Ishikawa (cell line): ENCODE measurements at regions not wholly inside any gene's neighbourhood (a gene's known extent, or its start where the extent isn't known, plus 50 kb on each side); places are given as distances from the start of the nearest gene placed in this dataset.

ENCODE experiments used
- CEBPB ChIP-seq: IDR thresholded peaks from 2 replicates; pipeline ENCODE4 v1.6.1; 2012
- CREB1 ChIP-seq: IDR thresholded peaks from 2 replicates; pipeline ENCODE4 v1.6.1; 2012; ENCODE audit warnings: low read depth
- EGR1 ChIP-seq: IDR thresholded peaks from 2 replicates; pipeline ENCODE4 v1.6.1; 2012
- EP300 ChIP-seq: IDR thresholded peaks from 2 replicates; pipeline ENCODE4 v1.6.1; 2012; ENCODE audit warnings: borderline replicate concordance
- FOXM1 ChIP-seq: IDR thresholded peaks from 2 replicates; pipeline ENCODE4 v1.6.1; 2012; ENCODE audit warnings: low read depth, borderline replicate concordance
- NFIC ChIP-seq: IDR thresholded peaks from 2 replicates; pipeline ENCODE4 v1.6.1; 2012
- RAD21 ChIP-seq: IDR thresholded peaks from 2 replicates; pipeline ENCODE4 v1.6.1; 2012; ENCODE audit warnings: low read depth
- TAF1 ChIP-seq: IDR thresholded peaks from 2 replicates; pipeline ENCODE4 v1.6.1; 2012; ENCODE audit warnings: low read depth, mild to moderate bottlenecking
- YY1 ChIP-seq: IDR thresholded peaks from 2 replicates; pipeline ENCODE4 v1.6.1; 2012; ENCODE audit warnings: low read depth
- TF ChIP-seq, protein P1 (sequence below): IDR thresholded peaks from 2 replicates; pipeline ENCODE4 v1.6.1; 2012; ENCODE audit warnings: low read depth, mild to moderate bottlenecking
- TF ChIP-seq, protein P2 (sequence below): IDR thresholded peaks from 2 replicates; pipeline ENCODE4 v1.6.1; 2012
- TF ChIP-seq, protein P3 (sequence below): IDR thresholded peaks from 2 replicates; pipeline ENCODE4 v1.6.1; 2012

DNA sequence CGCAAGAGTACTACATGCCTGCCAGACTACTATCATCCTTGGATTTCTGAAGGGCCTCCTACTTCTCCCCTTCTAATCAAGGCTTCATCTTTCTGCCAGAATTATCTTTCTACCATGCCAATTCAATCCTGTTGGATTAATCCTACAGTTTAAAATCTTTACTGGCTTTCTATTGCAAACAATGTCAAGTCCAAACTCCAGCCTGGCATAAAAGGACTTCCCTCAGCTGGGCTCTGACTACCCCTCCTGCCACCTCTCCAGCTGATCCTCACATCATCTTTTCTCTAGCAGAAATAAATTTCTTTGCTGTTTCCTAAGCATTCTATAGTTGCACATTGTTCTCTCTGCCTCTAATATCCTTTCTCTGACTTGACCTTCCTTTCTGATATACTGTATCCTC, 119.7 kb upstream of the RAD23B start:
- TF ChIP-seq YY1 (no peak), CEBPB (no peak), FOXM1 (no peak), EP300 (no peak), TAF1 (no peak), RAD21 (no peak), CREB1 (no peak), NFIC (no peak), EGR1 (no peak)
- TF ChIP-seq, protein P1, sequence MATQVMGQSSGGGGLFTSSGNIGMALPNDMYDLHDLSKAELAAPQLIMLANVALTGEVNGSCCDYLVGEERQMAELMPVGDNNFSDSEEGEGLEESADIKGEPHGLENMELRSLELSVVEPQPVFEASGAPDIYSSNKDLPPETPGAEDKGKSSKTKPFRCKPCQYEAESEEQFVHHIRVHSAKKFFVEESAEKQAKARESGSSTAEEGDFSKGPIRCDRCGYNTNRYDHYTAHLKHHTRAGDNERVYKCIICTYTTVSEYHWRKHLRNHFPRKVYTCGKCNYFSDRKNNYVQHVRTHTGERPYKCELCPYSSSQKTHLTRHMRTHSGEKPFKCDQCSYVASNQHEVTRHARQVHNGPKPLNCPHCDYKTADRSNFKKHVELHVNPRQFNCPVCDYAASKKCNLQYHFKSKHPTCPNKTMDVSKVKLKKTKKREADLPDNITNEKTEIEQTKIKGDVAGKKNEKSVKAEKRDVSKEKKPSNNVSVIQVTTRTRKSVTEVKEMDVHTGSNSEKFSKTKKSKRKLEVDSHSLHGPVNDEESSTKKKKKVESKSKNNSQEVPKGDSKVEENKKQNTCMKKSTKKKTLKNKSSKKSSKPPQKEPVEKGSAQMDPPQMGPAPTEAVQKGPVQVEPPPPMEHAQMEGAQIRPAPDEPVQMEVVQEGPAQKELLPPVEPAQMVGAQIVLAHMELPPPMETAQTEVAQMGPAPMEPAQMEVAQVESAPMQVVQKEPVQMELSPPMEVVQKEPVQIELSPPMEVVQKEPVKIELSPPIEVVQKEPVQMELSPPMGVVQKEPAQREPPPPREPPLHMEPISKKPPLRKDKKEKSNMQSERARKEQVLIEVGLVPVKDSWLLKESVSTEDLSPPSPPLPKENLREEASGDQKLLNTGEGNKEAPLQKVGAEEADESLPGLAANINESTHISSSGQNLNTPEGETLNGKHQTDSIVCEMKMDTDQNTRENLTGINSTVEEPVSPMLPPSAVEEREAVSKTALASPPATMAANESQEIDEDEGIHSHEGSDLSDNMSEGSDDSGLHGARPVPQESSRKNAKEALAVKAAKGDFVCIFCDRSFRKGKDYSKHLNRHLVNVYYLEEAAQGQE, result no peak
- TF ChIP-seq, protein P2, sequence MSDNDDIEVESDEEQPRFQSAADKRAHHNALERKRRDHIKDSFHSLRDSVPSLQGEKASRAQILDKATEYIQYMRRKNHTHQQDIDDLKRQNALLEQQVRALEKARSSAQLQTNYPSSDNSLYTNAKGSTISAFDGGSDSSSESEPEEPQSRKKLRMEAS, result no peak
- TF ChIP-seq, protein P3, sequence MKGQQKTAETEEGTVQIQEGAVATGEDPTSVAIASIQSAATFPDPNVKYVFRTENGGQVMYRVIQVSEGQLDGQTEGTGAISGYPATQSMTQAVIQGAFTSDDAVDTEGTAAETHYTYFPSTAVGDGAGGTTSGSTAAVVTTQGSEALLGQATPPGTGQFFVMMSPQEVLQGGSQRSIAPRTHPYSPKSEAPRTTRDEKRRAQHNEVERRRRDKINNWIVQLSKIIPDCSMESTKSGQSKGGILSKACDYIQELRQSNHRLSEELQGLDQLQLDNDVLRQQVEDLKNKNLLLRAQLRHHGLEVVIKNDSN, result no peak
